ENCODE measurements at regions not wholly inside any gene's neighbourhood (a gene's known extent, or its start where the extent isn't known, plus 50 kb on each side); places are given as distances from the start of the nearest gene placed in this dataset.

DNA sequence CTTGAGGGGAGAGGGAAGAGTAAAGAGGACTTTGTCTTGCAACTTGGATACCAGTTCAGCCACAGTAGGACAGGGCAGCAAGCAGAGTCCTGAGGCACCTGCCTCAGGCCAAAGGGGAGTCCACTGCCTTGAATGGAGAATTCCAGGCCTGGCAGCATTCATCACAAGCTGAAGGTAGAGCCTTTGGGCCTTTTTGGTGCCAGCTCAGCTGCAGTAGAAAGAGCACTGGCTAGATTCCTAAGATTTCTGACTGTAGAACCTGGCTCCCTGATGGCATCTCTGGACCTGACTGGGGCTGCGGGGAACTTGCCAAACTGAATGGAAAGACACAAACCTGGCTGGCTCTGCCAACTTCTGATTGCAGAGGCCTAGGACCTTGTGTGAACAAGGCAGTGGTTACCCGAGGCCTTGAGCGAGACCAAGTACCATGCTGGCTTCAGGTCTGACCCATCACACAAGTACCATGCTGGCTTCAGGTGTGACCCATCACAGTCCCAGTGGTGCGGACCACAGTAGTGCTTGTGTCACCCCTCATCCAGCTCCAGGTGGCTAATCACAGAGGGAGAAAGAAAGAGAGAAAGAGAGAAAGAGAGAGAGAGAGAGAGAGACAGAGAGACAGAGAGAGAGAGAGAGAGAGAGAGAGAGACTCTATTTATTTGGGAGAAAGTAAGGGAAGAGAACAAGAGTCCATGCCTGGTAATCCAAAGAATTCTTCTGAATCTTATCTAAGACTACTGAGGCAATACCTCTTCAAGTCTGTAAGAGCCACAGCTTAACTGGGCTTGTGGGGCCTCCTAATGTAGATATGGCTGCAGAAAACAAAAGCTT lies 137.6 kb upstream of the SPIN4 start:
- Histone ChIP-seq H3K27me3 (no peaks in the 10 kb centered on the region), H3K27ac (no peak overlapping the region), H3K36me3 (ENCODE audit: low read depth, missing control alignments) (no peaks in the 10 kb centered on the region), H3K4me1 (no peaks in the 10 kb centered on the region), H3K9me3 (no peaks in the 10 kb centered on the region), H3K4me3 (no peak overlapping the region)
- 92 to 93% methylated on average over 2 to 3 of the region's 4 CpGs for WGBS, 2 donors
- intact Hi-C loops (cut with DNase I; ENCODE audit: low total_unique reads) = no loop called here
- TF ChIP-seq POLR2A (IDR thresholded peaks at IDR 0.05) = no peak
- TF ChIP-seq, protein P1, sequence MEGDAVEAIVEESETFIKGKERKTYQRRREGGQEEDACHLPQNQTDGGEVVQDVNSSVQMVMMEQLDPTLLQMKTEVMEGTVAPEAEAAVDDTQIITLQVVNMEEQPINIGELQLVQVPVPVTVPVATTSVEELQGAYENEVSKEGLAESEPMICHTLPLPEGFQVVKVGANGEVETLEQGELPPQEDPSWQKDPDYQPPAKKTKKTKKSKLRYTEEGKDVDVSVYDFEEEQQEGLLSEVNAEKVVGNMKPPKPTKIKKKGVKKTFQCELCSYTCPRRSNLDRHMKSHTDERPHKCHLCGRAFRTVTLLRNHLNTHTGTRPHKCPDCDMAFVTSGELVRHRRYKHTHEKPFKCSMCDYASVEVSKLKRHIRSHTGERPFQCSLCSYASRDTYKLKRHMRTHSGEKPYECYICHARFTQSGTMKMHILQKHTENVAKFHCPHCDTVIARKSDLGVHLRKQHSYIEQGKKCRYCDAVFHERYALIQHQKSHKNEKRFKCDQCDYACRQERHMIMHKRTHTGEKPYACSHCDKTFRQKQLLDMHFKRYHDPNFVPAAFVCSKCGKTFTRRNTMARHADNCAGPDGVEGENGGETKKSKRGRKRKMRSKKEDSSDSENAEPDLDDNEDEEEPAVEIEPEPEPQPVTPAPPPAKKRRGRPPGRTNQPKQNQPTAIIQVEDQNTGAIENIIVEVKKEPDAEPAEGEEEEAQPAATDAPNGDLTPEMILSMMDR (IDR thresholded peaks at IDR 0.05) = no peak
- no peak for DNase-seq

GRCh38 chrX:63475200-63475599 lies 124.1 kb upstream of the SPIN4 start:
- Histone ChIP-seq H3K27ac (no peak overlapping the region), H3K4me3 (no peak overlapping the region), H3K9me3 (no peaks in the 10 kb centered on the region), H3K4me1 (no peaks in the 10 kb centered on the region), H3K36me3 (ENCODE audit: low read depth, missing control alignments) (no peaks in the 10 kb centered on the region), H3K27me3 (no peaks in the 10 kb centered on the region)
- intact Hi-C loops (cut with DNase I; ENCODE audit: low total_unique reads) = no loop called here
- DNase-seq = no peak
- TF ChIP-seq POLR2A (IDR thresholded peaks at IDR 0.05) = no peak
- TF ChIP-seq, protein P1 (IDR thresholded peaks at IDR 0.05) = no peak
- whole genome bisulfite sequencing, 2 donors = 33 to 45% methylated on average over 1 of the region's 1 CpG

DNA sequence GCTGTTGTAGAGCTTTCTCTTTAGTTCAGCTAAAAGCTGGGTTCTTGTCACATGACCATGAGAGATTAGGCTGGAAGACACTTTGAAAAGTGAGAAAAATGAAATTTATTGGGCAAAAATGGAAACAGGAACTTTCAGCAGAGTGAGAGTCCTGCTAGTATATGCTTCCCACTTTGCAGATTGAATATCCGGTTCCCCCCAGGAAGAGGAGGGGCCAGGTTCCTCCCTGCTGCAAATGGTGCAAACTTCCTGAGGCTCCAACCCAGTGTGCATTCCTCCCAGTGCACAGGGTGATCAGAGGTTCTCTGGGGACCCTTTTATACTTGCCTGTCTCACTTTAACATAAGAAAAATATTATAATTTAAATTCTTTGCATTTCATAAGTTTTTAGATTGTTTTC lies 119.9 kb upstream of the SPIN4 start:
- H3K9me3 ChIP-seq = no peaks in the 10 kb centered on the region
- H3K4me3 ChIP-seq = no peak overlapping the region
- no peaks in the 10 kb centered on the region for H3K4me1 ChIP-seq
- WGBS, 2 donors = 78 to 82% methylated on average over 1 of the region's 1 CpG
- TF ChIP-seq, protein P1 (IDR thresholded peaks at IDR 0.05) = no peak
- TF ChIP-seq POLR2A (IDR thresholded peaks at IDR 0.05) = no peak
- intact Hi-C loops (cut with DNase I; ENCODE audit: low total_unique reads) = no loop called here
- no peak for DNase-seq
- no peak overlapping the region for H3K27ac ChIP-seq
- H3K27me3 ChIP-seq = no peaks in the 10 kb centered on the region
- H3K36me3 ChIP-seq (ENCODE audit: low read depth, missing control alignments) = no peaks in the 10 kb centered on the region

- no peaks in the 10 kb centered on the region for H3K27me3 ChIP-seq
- H3K4me3 ChIP-seq = no peak overlapping the region
- H3K4me1 ChIP-seq = no peaks in the 10 kb centered on the region
- DNase-seq = no peak
- WGBS, 2 donors = 79 to 86% methylated on average over 3 to 4 of the region's 4 CpGs
- H3K9me3 ChIP-seq = no peaks in the 10 kb centered on the region
- intact Hi-C loops (cut with DNase I; ENCODE audit: low total_unique reads) = no loop called here
- H3K36me3 ChIP-seq (ENCODE audit: low read depth, missing control alignments) = no peaks in the 10 kb centered on the region
- H3K27ac ChIP-seq = no peak overlapping the region
- TF ChIP-seq, protein P1 (IDR thresholded peaks at IDR 0.05) = no peak
- no peak for TF ChIP-seq POLR2A (IDR thresholded peaks at IDR 0.05)
Measured at GRCh38 chrX:63470506-63470905, 119.4 kb upstream of the SPIN4 start.

GRCh38 chrX:63466690-63467089 lies 115.6 kb upstream of the SPIN4 start:
- Histone ChIP-seq H3K36me3 (ENCODE audit: low read depth, missing control alignments) (no peaks in the 10 kb centered on the region), H3K27me3 (no peaks in the 10 kb centered on the region), H3K4me1 (no peaks in the 10 kb centered on the region), H3K27ac (no peak overlapping the region), H3K4me3 (no peak overlapping the region), H3K9me3 (no peaks in the 10 kb centered on the region)
- 59 to 72% methylated on average over 4 of the region's 4 CpGs for WGBS, 2 donors
- DNase-seq = no peak
- intact Hi-C loops (cut with DNase I; ENCODE audit: low total_unique reads) = no loop called here
- no peak for TF ChIP-seq POLR2A (IDR thresholded peaks at IDR 0.05)
- TF ChIP-seq, protein P1 (IDR thresholded peaks at IDR 0.05) = no peak
